Astrocyte (in vitro differentiated cells and primary cell): ENCODE measurements at regions not wholly inside any gene's neighbourhood (a gene's known extent, or its start where the extent isn't known, plus 50 kb on each side); places are given as distances from the start of the nearest gene placed in this dataset.

Source experiments
- CTCF ChIP-seq: IDR thresholded peaks from 2 replicates; pipeline ENCODE4 v1.5.1; 2011; ENCODE audit warnings: low read depth, mild to moderate bottlenecking, inconsistent platforms, low read length, moderate library complexity; ENCODE audit not compliant: insufficient read depth
- EZH2 ChIP-seq: IDR thresholded peaks from 2 replicates; pipeline ENCODE4 v1.6.1; 2012; ENCODE audit warnings: mild to moderate bottlenecking, low read length, inconsistent platforms; ENCODE audit not compliant: insufficient read depth

- TF ChIP-seq CTCF, result no peak
- no peak for TF ChIP-seq EZH2
Measured at GRCh38 chr11:97740801-97741151, 1280.0 kb upstream of the CNTN5 start.
